Duodenal mucosa (tissue), 2 donors: ENCODE measurements at regions not wholly inside any gene's neighbourhood (a gene's known extent, or its start where the extent isn't known, plus 50 kb on each side); places are given as distances from the start of the nearest gene placed in this dataset.

Source experiments
- H3K27ac ChIP-seq: one replicate; pipeline ENCODE4 v1.7.0; 2013; ENCODE audit warnings: low read depth, low read length
- H3K27me3 ChIP-seq, 2 donors: one replicate each; pipeline ENCODE4 v1.7.0; 2013; ENCODE audit warnings: low read length in 2 of 2, control low read depth in 1 of 2; ENCODE audit not compliant: insufficient read depth in 2 of 2, control insufficient read depth in 1 of 2
- H3K36me3 ChIP-seq, 2 donors: one replicate each; pipeline ENCODE4 v1.7.0; 2013; ENCODE audit warnings: low read length in 2 of 2, control low read depth in 1 of 2; ENCODE audit not compliant: insufficient read depth in 2 of 2, control insufficient read depth in 1 of 2
- H3K4me1 ChIP-seq, 2 donors: one replicate each; pipeline ENCODE4 v1.7.0; 2013; ENCODE audit warnings: low read length in 2 of 2, control low read depth in 1 of 2; ENCODE audit not compliant: insufficient read depth in 2 of 2, control insufficient read depth in 1 of 2
- H3K4me3 ChIP-seq, 2 donors: one replicate each; pipeline ENCODE4 v1.7.0; 2013; ENCODE audit warnings: low read length in 2 of 2, low read depth in 1 of 2
- H3K9ac ChIP-seq, 2 donors: one replicate each; pipeline ENCODE4 v1.7.0; 2013; ENCODE audit warnings: low read length in 2 of 2, low read depth in 1 of 2
- H3K9me3 ChIP-seq, 2 donors: one replicate each; pipeline ENCODE4 v1.7.0; 2013; ENCODE audit warnings: low read length in 2 of 2, control low read depth in 1 of 2; ENCODE audit not compliant: control insufficient read depth in 1 of 2

- Histone ChIP-seq H3K4me3 (no peak overlapping the region), H3K36me3 (no peaks in the 10 kb centered on the region), H3K27ac (no peak overlapping the region), H3K9ac (no peak overlapping the region), H3K27me3 (no peaks in the 10 kb centered on the region), H3K9me3 (no peaks in the 10 kb centered on the region), H3K4me1 (peaks cover 0 to 8% of the 10 kb centered on the region in 2 donors)
These were observed 117.5 kb upstream of the COL21A1 start for GRCh38 chr6:56364827-56365339.

- Histone ChIP-seq H3K9ac (no peak overlapping the region), H3K27ac (no peak overlapping the region), H3K4me1 (peaks cover 0 to 4% of the 10 kb centered on the region in 2 donors)
These were observed 117.0 kb upstream of the COL21A1 start for GRCh38 chr6:56364431-56364826.

GRCh38 chr6:56363796-56364430 is 116.5 kb upstream of the COL21A1 start:
- H3K27me3 ChIP-seq = no peaks in the 10 kb centered on the region
- no peak overlapping the region for H3K9ac ChIP-seq
- H3K4me1 ChIP-seq = peaks cover 0 to 1% of the 10 kb centered on the region in 2 donors
- H3K36me3 ChIP-seq = no peaks in the 10 kb centered on the region
- no peak overlapping the region for H3K27ac ChIP-seq
- H3K9me3 ChIP-seq = no peaks in the 10 kb centered on the region
- H3K4me3 ChIP-seq = no peak overlapping the region

More at GRCh38 chr6:56364431-56364826, 117.0 kb upstream of the COL21A1 start:
- Histone ChIP-seq H3K9me3 (no peaks in the 10 kb centered on the region), H3K4me3 (no peak overlapping the region), H3K36me3 (no peaks in the 10 kb centered on the region), H3K27me3 (no peaks in the 10 kb centered on the region)

- Histone ChIP-seq H3K4me3 (no peak overlapping the region), H3K27ac (no peak overlapping the region), H3K4me1 (no peaks in the 10 kb centered on the region), H3K36me3 (no peaks in the 10 kb centered on the region), H3K9ac (no peak overlapping the region), H3K27me3 (no peaks in the 10 kb centered on the region), H3K9me3 (no peaks in the 10 kb centered on the region)
These were observed 114.4 kb upstream of the COL21A1 start for GRCh38 chr6:56361812-56362211.

GRCh38 chr6:56359201-56359899 is 112.0 kb upstream of the COL21A1 start:
- no peak overlapping the region for H3K4me3 ChIP-seq
- H3K9ac ChIP-seq = no peak overlapping the region
- no peaks in the 10 kb centered on the region for H3K9me3 ChIP-seq
- no peaks in the 10 kb centered on the region for H3K4me1 ChIP-seq
- no peaks in the 10 kb centered on the region for H3K27me3 ChIP-seq
- H3K36me3 ChIP-seq = no peaks in the 10 kb centered on the region
- no peak overlapping the region for H3K27ac ChIP-seq

- no peak overlapping the region for H3K27ac ChIP-seq
These were observed 110.4 kb upstream of the COL21A1 start for GRCh38 chr6:56357616-56358373.

GRCh38 chr6:56356426-56356825 is 109.0 kb upstream of the COL21A1 start:
- Histone ChIP-seq H3K4me3 (no peak overlapping the region), H3K27ac (no peak overlapping the region), H3K9me3 (no peaks in the 10 kb centered on the region), H3K4me1 (no peaks in the 10 kb centered on the region), H3K9ac (no peak overlapping the region), H3K27me3 (no peaks in the 10 kb centered on the region), H3K36me3 (no peaks in the 10 kb centered on the region)

More at GRCh38 chr6:56357616-56358373, 110.4 kb upstream of the COL21A1 start:
- Histone ChIP-seq H3K4me1 (no peaks in the 10 kb centered on the region), H3K9ac (no peak overlapping the region), H3K36me3 (no peaks in the 10 kb centered on the region), H3K9me3 (no peaks in the 10 kb centered on the region), H3K4me3 (no peak overlapping the region), H3K27me3 (no peaks in the 10 kb centered on the region)

GRCh38 chr6:56353860-56354259 is 106.5 kb upstream of the COL21A1 start:
- H3K27me3 ChIP-seq = no peaks in the 10 kb centered on the region
- H3K27ac ChIP-seq = no peak overlapping the region
- H3K9me3 ChIP-seq = no peaks in the 10 kb centered on the region
- H3K4me1 ChIP-seq = no peaks in the 10 kb centered on the region
- no peaks in the 10 kb centered on the region for H3K36me3 ChIP-seq
- no peak overlapping the region for H3K4me3 ChIP-seq
- no peak overlapping the region for H3K9ac ChIP-seq

- Histone ChIP-seq H3K27ac (no peak overlapping the region), H3K36me3 (no peaks in the 10 kb centered on the region), H3K4me3 (no peak overlapping the region), H3K27me3 (no peaks in the 10 kb centered on the region), H3K4me1 (no peaks in the 10 kb centered on the region), H3K9me3 (no peaks in the 10 kb centered on the region), H3K9ac (no peak overlapping the region)
These were observed 103.4 kb upstream of the COL21A1 start for GRCh38 chr6:56350628-56351260.
